Activated CD4-positive, alpha-beta memory T cell treated with anti-CD3 and anti-CD28 coated beads, Interleukin-2, amount 10 ng/mL, durations not matched to agents 7 days and 5 days (primary cell): ENCODE measurements at regions not wholly inside any gene's neighbourhood (a gene's known extent, or its start where the extent isn't known, plus 50 kb on each side); places are given as distances from the start of the nearest gene placed in this dataset.
"Not testable (repeated sequence)": the region's sequence is repeated elsewhere in the genome, so short reads cannot be mapped to it uniquely, and the experiment has no call there.

ENCODE experiments used
- CTCF ChIA-PET: fragments of 350-600 bp; sonication (Branson Sonifier 250); formaldehyde crosslinking; loops from one replicate; lab custom pipeline; 2021; ENCODE audit warnings: antibody characterized with exemption, inconsistent platforms; lab: Charles Lee
- POLR2A ChIA-PET: fragments of 350-600 bp; sonication (Branson Sonifier 250); formaldehyde crosslinking; loops from one replicate; lab custom pipeline; 2021; ENCODE audit warnings: antibody characterized with exemption; lab: Charles Lee
- DNase-seq: peaks from one replicate; pipeline ENCODE4 v3.0.0-alpha.2; 2020
- H3K27ac Mint-ChIP-seq: one replicate; pipeline ENCODE4 v1.8.0; 2021; ENCODE audit warnings: mild to moderate bottlenecking, mixed read lengths
- H3K27me3 Mint-ChIP-seq: one replicate; pipeline ENCODE4 v1.8.0; 2021; ENCODE audit warnings: mixed read lengths
- H3K36me3 Mint-ChIP-seq: one replicate; pipeline ENCODE4 v1.8.0; 2021; ENCODE audit warnings: low read depth, mixed read lengths
- H3K4me1 Mint-ChIP-seq: one replicate; pipeline ENCODE4 v1.8.0; 2021; ENCODE audit warnings: mixed read lengths
- H3K4me3 Mint-ChIP-seq: one replicate; pipeline ENCODE4 v1.8.0; 2021; ENCODE audit warnings: mild to moderate bottlenecking, mixed read lengths
- H3K9me3 Mint-ChIP-seq: one replicate; pipeline ENCODE4 v1.8.0; 2021; ENCODE audit warnings: mixed read lengths

DNA sequence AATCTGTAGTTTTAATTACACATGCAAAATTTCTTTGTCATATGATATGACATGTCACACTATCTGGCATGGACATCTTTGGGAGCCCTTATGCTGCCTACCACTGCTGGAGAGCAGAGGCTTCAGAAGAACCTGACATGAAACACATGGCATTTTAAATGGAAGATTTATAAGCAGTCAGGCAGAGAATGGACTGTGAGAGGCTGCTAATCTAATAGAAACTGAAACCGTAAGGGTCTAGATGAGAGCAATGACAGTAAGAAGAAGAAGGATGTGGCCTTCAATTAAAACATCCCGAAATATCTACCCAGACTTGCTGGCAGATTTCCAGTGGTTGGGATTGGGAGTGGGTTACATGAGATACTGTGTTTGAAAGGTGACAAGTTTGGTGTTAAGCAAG is 149.8 kb downstream of the MACIR start:
- Mint-ChIP-seq H3K27ac (no peak overlapping the region), H3K36me3 (no peaks in the 10 kb centered on the region), H3K4me1 (no peaks in the 10 kb centered on the region), H3K27me3 (peaks cover 16% of the 10 kb centered on the region), H3K4me3 (no peak overlapping the region), H3K9me3 (no peaks in the 10 kb centered on the region)
- DNase-seq = no peak
- CTCF ChIA-PET = no interaction called here
- POLR2A ChIA-PET = no interaction called here

DNA sequence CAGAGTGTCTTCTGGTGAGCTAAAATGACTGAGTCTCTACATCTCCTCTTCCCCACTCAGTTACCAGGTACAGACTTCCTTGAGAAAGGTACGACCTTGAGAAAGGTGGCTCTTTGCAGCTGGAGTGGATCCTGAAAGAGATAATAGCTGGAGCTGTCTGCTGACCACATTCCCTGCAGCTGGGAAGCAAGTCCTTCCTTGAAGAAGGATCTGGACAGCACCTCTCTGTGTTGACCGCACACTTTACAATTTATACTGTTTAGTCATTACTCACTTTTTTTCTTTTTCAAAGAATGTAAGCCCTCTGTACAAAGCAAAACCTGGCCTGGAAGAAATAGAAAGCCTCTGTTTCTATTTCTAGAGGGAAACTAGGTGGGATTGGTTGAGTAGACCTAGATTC is 148.8 kb downstream of the MACIR start:
- Mint-ChIP-seq H3K27me3 (peaks cover 23% of the 10 kb centered on the region), H3K27ac (no peak overlapping the region), H3K9me3 (no peaks in the 10 kb centered on the region), H3K4me1 (no peaks in the 10 kb centered on the region), H3K4me3 (no peak overlapping the region), H3K36me3 (no peaks in the 10 kb centered on the region)
- CTCF ChIA-PET = no interaction called here
- POLR2A ChIA-PET = interaction anchor here (0.8 kb wide), 1 partner anchor 14 kb away, joined by 4 read pairs; no protein-coding TSS in a partner anchor
- no peak for DNase-seq

DNA sequence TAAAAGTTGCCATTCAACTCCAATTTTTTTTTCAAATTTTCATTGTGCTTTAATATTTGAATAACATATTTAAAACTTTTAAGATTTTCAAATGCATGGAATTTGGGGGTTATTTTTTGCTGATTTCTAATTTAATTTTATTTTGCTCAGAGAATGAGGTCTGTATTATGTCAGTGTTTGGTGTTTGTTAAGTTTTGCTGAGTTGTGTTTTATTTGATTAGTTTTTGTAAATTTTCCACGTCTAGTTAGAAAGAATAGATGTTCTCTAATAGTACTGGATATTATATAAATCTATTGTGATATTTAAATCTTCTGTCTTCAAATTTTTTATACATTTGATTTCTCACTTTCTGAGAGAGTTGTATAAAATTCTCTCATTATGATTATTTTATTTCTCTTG is 145.9 kb downstream of the MACIR start:
- ChIA-PET POLR2A (no interaction called here), CTCF (interaction anchor here (1.0 kb wide), 1 partner anchor 20 kb away, joined by 3 read pairs; no protein-coding TSS in a partner anchor)
- Mint-ChIP-seq H3K9me3 (no peaks in the 10 kb centered on the region), H3K4me1 (no peaks in the 10 kb centered on the region), H3K27ac (no peak overlapping the region), H3K36me3 (no peaks in the 10 kb centered on the region), H3K4me3 (no peak overlapping the region), H3K27me3 (peaks cover 13% of the 10 kb centered on the region)
- DNase-seq = no peak

DNA sequence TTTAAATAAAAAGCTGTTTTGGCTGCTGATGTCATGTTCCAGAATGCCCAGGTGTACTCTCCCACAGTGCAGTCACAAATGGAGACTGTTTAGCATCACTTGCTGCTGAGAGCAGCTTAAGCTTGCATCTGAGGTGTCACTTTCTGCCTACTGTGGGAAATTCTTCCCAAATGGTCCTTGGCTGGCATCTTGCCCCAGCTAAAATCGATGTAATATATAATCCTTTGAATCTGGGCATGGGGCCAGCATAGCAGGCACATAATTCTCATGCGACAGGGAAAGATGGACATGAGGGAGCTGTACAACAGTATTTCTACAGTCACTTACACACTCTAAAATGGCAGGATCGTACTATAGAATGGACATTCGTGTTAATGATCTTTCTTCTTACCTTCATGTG is 144.3 kb downstream of the MACIR start:
- no peak for DNase-seq
- no peak overlapping the region for H3K27ac Mint-ChIP-seq
- H3K4me3 Mint-ChIP-seq = no peak overlapping the region
- ChIA-PET CTCF (no interaction called here), POLR2A (no interaction called here)
- H3K27me3 Mint-ChIP-seq = peaks cover 17% of the 10 kb centered on the region
- H3K9me3 Mint-ChIP-seq = no peaks in the 10 kb centered on the region
- H3K4me1 Mint-ChIP-seq = no peaks in the 10 kb centered on the region
- no peaks in the 10 kb centered on the region for H3K36me3 Mint-ChIP-seq

DNA sequence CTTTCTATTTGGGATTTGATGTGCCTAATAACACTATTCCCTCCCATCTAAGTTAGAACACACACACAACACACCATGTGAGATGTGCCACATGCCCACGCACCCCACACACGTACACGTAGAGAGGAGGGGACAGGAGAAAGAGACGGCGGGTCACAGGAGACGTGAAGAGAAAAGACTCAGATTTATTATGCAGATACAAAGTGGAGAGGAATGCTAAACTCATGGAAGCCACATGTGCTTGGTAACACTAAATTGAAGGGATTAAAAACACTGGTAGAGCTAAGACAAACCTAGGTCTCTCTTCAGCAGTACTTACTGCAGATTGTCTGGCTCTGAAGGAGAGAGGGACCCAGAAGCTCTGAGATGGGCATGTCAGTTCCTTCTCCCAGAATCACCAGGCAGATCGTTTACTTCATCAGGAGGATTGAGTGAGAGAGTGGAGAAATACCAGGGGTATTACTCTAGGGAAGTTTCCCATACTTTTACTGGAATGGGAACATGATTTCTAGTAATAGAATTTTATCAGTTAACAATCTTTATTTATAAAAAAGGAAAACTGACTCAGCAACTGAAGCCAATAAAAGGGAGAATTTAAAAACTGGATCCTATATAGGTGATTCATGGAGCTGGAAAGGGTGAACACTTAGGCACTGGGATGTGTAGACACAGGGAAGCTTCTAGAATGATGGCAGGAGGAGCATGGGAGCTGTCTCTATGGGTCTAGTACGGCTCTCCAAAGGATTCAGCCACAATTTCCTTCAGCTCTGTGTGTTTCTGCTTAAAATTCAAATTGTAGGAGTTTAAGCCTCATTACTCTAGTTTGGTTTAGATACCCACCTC is 139.4 kb downstream of the MACIR start:
- DNase-seq = no peak
- POLR2A ChIA-PET = no interaction called here
- H3K9me3 Mint-ChIP-seq = no peaks in the 10 kb centered on the region
- H3K36me3 Mint-ChIP-seq = no peaks in the 10 kb centered on the region
- H3K4me1 Mint-ChIP-seq = no peaks in the 10 kb centered on the region
- H3K27ac Mint-ChIP-seq = no peak overlapping the region
- H3K27me3 Mint-ChIP-seq = peaks cover 11% of the 10 kb centered on the region
- CTCF ChIA-PET = no interaction called here
- H3K4me3 Mint-ChIP-seq = no peak overlapping the region

DNA sequence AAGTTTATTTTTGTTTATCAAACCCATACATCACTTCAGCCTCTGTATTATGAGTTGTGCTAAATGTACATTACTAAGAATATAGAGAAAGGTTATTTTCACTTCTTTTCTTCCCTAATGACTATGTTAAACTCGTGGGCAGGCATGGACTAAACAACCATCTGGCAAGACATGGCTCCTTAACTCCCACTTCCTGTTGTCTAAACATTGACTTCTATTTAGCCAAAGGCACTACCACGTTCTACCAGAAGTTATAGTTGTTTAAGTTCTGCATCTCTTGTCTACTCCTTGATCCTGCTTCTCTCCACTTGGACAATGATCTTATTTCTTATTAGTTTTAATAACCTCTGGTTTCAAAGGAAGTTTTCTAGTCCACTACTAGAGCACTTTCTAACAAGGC is 136.1 kb downstream of the MACIR start:
- Mint-ChIP-seq H3K9me3 (no peaks in the 10 kb centered on the region), H3K27ac (no peak overlapping the region), H3K4me1 (no peaks in the 10 kb centered on the region), H3K27me3 (peaks cover 14% of the 10 kb centered on the region), H3K4me3 (no peak overlapping the region), H3K36me3 (no peaks in the 10 kb centered on the region)
- POLR2A ChIA-PET = no interaction called here
- CTCF ChIA-PET = no interaction called here
- no peak for DNase-seq

DNA sequence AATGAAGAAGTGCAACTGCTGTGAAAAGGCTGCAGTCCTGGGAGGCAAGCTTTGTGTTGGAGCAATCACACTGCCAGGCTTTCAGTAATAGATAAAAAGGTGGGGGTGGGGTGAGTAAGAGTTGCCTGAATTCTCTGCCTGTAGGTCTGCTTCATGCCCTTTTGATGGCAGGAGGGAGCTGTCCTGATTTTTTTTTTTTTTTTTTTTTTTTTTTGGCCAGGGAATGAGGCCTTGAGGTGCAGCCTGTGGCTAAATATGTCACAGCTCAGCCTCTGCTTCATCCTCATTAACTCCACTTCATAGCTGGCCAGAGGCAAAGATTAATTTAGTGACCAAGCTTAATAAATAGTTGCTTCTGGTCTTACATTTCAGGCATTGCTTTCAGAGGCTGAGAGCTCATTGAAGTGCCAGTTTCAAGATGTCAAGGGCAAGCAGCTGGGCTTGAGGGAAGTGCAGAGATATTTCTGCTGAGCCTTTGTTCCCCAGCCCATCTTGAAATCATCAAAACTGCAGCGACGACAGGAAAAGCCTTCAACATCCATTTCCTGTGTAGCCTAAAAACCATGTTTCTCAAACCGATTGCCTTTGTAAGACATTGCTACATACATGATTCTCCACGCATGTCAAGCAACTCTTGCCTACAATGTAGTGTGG is 134.7 kb downstream of the MACIR start:
- POLR2A ChIA-PET = interaction anchor here (1.6 kb wide), 1 partner anchor 14 kb away, joined by 4 read pairs; no protein-coding TSS in a partner anchor
- Mint-ChIP-seq H3K9me3 (no peaks in the 10 kb centered on the region), H3K36me3 (no peaks in the 10 kb centered on the region), H3K27ac (no peak overlapping the region), H3K4me3 (no peak overlapping the region), H3K4me1 (no peaks in the 10 kb centered on the region), H3K27me3 (peaks cover 14% of the 10 kb centered on the region)
- no peak for DNase-seq
- CTCF ChIA-PET = interaction anchor here (0.6 kb wide), 1 partner anchor 12 kb away, joined by 4 read pairs; no protein-coding TSS in a partner anchor

DNA sequence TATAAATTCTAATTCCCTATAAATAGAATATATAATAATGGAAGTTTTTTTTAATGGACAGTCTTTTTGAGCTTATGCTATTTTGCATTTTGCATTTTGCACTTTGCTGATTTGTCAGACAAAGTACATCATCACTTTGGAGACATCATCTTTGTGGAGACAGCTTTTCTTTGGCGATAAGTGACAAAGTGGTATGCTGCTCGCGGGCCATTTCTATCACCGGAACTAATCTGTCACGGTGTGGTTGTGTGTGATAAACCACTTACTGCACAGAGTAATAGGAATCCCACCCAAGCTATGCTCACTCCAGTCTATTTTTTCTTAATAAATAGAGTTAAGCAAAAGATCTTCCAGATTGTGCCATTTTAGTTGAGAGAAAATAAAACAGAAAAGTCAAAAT is 133.1 kb downstream of the MACIR start:
- Mint-ChIP-seq H3K27me3 (peaks cover 13% of the 10 kb centered on the region), H3K4me3 (no peak overlapping the region), H3K9me3 (no peaks in the 10 kb centered on the region), H3K36me3 (no peaks in the 10 kb centered on the region), H3K27ac (no peak overlapping the region), H3K4me1 (no peaks in the 10 kb centered on the region)
- DNase-seq = no peak
- CTCF ChIA-PET = no interaction called here
- POLR2A ChIA-PET = no interaction called here

DNA sequence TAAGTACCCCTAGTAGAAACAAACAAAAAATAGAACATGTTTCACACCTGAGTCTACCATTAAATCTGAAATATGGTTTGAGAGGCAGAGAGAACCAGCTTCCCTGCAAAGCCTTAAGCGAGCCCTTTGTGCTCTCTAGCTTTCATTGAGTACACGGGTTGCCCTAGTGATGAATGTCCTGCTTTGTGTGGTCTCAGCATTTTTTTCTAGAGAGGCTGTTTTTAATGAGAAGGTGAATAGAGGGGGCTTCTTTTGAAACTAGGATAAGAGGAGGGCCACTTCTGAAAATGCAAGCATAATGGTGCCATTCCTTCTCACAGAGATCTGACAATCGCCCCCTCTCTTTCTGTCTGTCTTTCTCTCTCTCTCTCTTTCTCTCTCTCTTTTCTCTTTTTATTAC is 131.3 kb downstream of the MACIR start:
- POLR2A ChIA-PET = no interaction called here
- CTCF ChIA-PET = no interaction called here
- peaks cover 23% of the 10 kb centered on the region for H3K27me3 Mint-ChIP-seq
- H3K36me3 Mint-ChIP-seq = no peaks in the 10 kb centered on the region
- no peak overlapping the region for H3K27ac Mint-ChIP-seq
- DNase-seq = no peak
- H3K9me3 Mint-ChIP-seq = no peaks in the 10 kb centered on the region
- no peaks in the 10 kb centered on the region for H3K4me1 Mint-ChIP-seq
- no peak overlapping the region for H3K4me3 Mint-ChIP-seq

DNA sequence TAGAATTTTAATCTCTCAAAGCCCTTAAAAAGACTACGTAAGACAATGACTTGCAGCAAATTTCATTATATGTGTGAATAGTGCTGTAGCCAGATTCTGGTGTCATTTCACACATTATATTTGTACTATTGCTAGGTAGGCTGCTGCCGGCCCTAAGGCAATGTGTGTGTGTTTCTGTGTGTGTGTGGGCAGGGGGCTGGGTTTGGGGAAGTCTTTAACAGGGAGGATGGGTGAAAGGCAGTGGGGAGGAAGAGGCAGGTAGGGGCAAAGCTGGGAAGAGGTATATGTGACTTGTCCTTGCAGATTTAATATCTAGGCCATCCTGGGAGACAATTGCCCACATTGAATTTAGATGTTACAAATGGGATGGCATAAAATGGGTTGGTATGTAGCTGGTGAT is 130.8 kb downstream of the MACIR start:
- DNase-seq = no peak
- no peaks in the 10 kb centered on the region for H3K9me3 Mint-ChIP-seq
- no peaks in the 10 kb centered on the region for H3K36me3 Mint-ChIP-seq
- no peak overlapping the region for H3K4me3 Mint-ChIP-seq
- H3K27ac Mint-ChIP-seq = no peak overlapping the region
- no peaks in the 10 kb centered on the region for H3K4me1 Mint-ChIP-seq
- CTCF ChIA-PET = no interaction called here
- peaks cover 27% of the 10 kb centered on the region for H3K27me3 Mint-ChIP-seq
- POLR2A ChIA-PET = no interaction called here

DNA sequence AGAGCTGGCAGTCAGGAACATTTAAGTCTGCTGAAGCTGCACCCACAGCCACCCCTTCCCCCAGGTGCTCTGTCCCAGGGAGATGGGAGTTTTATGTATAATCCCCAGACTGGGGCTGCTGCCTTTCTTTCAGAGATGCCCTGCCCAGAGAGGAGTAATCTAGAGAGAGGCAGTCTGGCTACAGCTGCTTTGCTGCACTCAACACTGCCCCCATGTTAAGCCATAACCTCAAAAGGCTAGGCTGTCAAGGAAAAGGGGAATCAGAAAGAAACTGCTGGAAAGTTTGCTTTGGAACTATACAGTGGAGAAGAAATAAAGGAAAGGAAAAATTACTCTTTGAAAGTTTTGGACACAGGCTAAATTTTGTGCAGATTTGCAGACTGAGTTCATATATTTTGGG is 127.2 kb downstream of the MACIR start:
- no peaks in the 10 kb centered on the region for H3K4me1 Mint-ChIP-seq
- no peak overlapping the region for H3K4me3 Mint-ChIP-seq
- no peaks in the 10 kb centered on the region for H3K36me3 Mint-ChIP-seq
- H3K27ac Mint-ChIP-seq = no peak overlapping the region
- no peaks in the 10 kb centered on the region for H3K9me3 Mint-ChIP-seq
- no peak for DNase-seq
- CTCF ChIA-PET = no interaction called here
- peaks cover 43% of the 10 kb centered on the region for H3K27me3 Mint-ChIP-seq
- POLR2A ChIA-PET = no interaction called here

DNA sequence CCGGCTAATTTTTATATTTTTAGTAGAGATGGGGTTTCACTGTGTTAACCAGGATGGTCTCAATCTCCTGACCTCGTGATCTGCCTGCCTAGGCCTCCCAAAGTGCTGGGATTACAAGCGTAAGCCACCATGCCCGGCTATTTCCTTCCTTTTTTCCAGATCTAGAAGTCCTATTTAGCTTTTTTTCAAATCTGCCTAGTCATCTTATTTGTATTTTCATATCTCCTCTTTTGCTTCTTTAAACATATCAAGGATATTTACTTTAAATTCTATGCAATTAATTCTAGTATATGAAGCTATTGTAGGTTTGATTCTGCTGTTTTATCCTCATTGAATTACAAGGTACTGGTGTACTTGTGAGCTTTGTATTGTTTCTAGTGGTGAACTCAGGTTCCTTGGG is 119.1 kb downstream of the MACIR start:
- H3K27me3 Mint-ChIP-seq = peaks cover 27% of the 10 kb centered on the region
- H3K9me3 Mint-ChIP-seq, H3K4me1 Mint-ChIP-seq, CTCF ChIA-PET, H3K4me3 Mint-ChIP-seq, POLR2A ChIA-PET, H3K36me3 Mint-ChIP-seq, DNase-seq, H3K27ac Mint-ChIP-seq: not testable (repeated sequence)

DNA sequence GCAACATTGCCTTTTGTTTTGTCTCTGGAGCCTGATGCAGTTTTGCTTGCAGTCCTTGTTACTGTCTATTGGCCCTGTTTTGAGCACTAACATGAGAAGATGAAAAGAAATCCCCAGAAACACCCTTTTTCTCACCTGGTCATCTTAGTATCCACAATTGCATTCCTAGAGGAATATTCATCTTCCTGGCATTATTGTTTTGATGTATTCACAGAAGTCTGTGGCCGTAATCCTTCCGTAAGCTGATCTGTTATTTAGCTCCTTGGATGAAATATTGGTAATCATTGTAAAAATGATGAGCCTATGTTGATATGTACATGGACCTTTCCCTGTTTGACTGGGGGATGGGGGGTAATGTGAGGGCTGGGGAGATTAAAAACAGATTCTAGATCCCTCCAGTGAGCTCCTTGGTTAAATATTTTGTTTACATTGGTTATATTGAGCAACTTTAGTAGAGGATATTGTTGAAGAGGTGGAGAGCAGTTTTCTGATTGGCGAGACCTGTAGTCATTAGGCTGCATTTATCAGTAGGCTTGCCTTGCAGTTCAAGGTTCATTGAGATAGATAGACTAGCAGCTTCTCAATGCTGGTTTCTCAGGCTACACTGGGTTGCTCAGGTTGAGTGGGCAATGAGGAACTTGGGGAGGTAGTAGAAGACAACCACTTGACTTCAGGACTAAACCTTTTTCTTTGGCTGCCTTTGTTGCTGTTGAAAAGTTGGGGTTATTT is 117.5 kb downstream of the MACIR start:
- ChIA-PET POLR2A (no interaction called here), CTCF (no interaction called here)
- H3K4me1 Mint-ChIP-seq = no peaks in the 10 kb centered on the region
- no peak overlapping the region for H3K4me3 Mint-ChIP-seq
- no peak for DNase-seq
- no peaks in the 10 kb centered on the region for H3K36me3 Mint-ChIP-seq
- H3K9me3 Mint-ChIP-seq = no peaks in the 10 kb centered on the region
- peaks cover 28% of the 10 kb centered on the region for H3K27me3 Mint-ChIP-seq
- H3K27ac Mint-ChIP-seq = no peak overlapping the region
